B cell (primary cell): ENCODE measurements at regions not wholly inside any gene's neighbourhood (a gene's known extent, or its start where the extent isn't known, plus 50 kb on each side); places are given as distances from the start of the nearest gene placed in this dataset.

ENCODE experiments used
- ATAC-seq: fragments of 200-7000 bp; cut with Tn5 transposase; one replicate; pipeline ENCODE4 v1.10.0; 2021; ENCODE audit warnings: low read depth, mild to moderate bottlenecking, moderate number of reproducible peaks, moderate library complexity
- CTCF ChIA-PET: fragments of 350-600 bp; sonication (Branson Sonifier 250); formaldehyde crosslinking; loops from one replicate; lab custom pipeline; 2021; ENCODE audit warnings: antibody characterized with exemption, inconsistent platforms; lab: Charles Lee
- POLR2A ChIA-PET: fragments of 350-600 bp; sonication (Branson Sonifier 250); formaldehyde crosslinking; loops from one replicate; lab custom pipeline; 2021; ENCODE audit warnings: antibody characterized with exemption; lab: Charles Lee
- DNase-seq: peaks from one replicate; pipeline ENCODE4 v3.0.0; 2013
- H2AFZ ChIP-seq: 2 replicates; pipeline ENCODE4 v1.6.1; 2012; ENCODE audit warnings: mild to moderate bottlenecking, low read depth, low read length; ENCODE audit not compliant: insufficient read depth, poor library complexity, severe bottlenecking
- H3K27ac ChIP-seq, 2 donors: 1 replicate in 1 of 2; 2 replicates in 1 of 2; pipeline ENCODE4 v1.5.1; 2012 to 2013; ENCODE audit warnings: low read length in 2 of 2, mild to moderate bottlenecking in 2 of 2, moderate library complexity in 1 of 2
- H3K27me3 ChIP-seq, 4 experiments: fragments of 200-600 bp in 1 of 4; sonication (generic) in 1 of 4; replicated peaks in 1 of 4; 1 replicate in 2 of 4; 2 replicates in 2 of 4; pipeline versions ENCODE4 v1.6.1 to v1.7.0; 2013 to 2016; ENCODE audit warnings: low read length in 3 of 4, mild to moderate bottlenecking in 2 of 4, mixed read lengths in 1 of 4, moderate library complexity in 1 of 4; ENCODE audit not compliant: insufficient read depth in 4 of 4, control insufficient read depth in 3 of 4; ENCODE audit errors: control extremely low read depth in 1 of 4
- H3K36me3 ChIP-seq, 2 experiments: replicated peaks in 1 of 2; 1 replicate in 1 of 2; 2 replicates in 1 of 2; pipeline versions ENCODE4 v1.6.1 to v1.7.1; 2013; ENCODE audit warnings: low read length in 1 of 2; ENCODE audit not compliant: insufficient read depth in 2 of 2, control insufficient read depth in 1 of 2; ENCODE audit errors: control extremely low read depth in 1 of 2, extremely low read depth in 1 of 2
- H3K4me1 ChIP-seq, 2 donors: fragments of 200-600 bp in 1 of 2; sonication (generic) in 1 of 2; 1 replicate in 1 of 2; 2 replicates in 1 of 2; pipeline versions ENCODE4 v1.5.1 to v1.6.1; 2013 to 2017; ENCODE audit warnings: low read length in 2 of 2; ENCODE audit not compliant: control insufficient read depth in 2 of 2, insufficient read depth in 2 of 2
- H3K4me2 ChIP-seq: replicated peaks from 2 replicates; pipeline ENCODE3; 2012; ENCODE audit warnings: mild to moderate bottlenecking, low read depth, low read length; ENCODE audit not compliant: poor library complexity, severe bottlenecking
- H3K4me3 ChIP-seq, 5 experiments: fragments of 200-600 bp in 1 of 5; sonication (generic) in 1 of 5; 1 replicate in 3 of 5; 2 replicates in 2 of 5; pipeline versions ENCODE4 v1.5.1 to v1.7.0; 2011 to 2016; ENCODE audit warnings: low read length in 4 of 5, mild to moderate bottlenecking in 4 of 5, low read depth in 2 of 5, control low read depth in 1 of 5, moderate library complexity in 1 of 5; ENCODE audit not compliant: insufficient read depth in 1 of 5; ENCODE audit errors: control extremely low read depth in 1 of 5, extremely low read depth in 1 of 5
- H3K79me2 ChIP-seq: fragments of 200-600 bp; sonication (generic); one replicate; pipeline ENCODE4 v1.6.0; 2016; ENCODE audit warnings: low read length; ENCODE audit not compliant: control insufficient read depth, insufficient read depth
- H3K9ac ChIP-seq: fragments of 200-600 bp; sonication (generic); 2 replicates; pipeline ENCODE4 v1.6.1; 2017; ENCODE audit warnings: mild to moderate bottlenecking, low read length, moderate library complexity
- H3K9me3 ChIP-seq, 3 donors: one replicate each; pipeline versions ENCODE4 v1.6.1 to v1.7.1; 2013; ENCODE audit warnings: low read length in 2 of 3; ENCODE audit not compliant: control insufficient read depth in 2 of 3, insufficient read depth in 1 of 3; ENCODE audit errors: control extremely low read depth in 1 of 3
- H4K20me1 ChIP-seq: 2 replicates; pipeline ENCODE4 v1.6.0; 2012; ENCODE audit warnings: mild to moderate bottlenecking, low read length; ENCODE audit not compliant: insufficient read depth, control insufficient read depth, poor library complexity, severe bottlenecking
- H3K27ac Mint-ChIP-seq: one replicate; pipeline ENCODE4 v1.8.0; 2021; ENCODE audit warnings: mixed read lengths
- H3K27me3 Mint-ChIP-seq: one replicate; pipeline ENCODE4 v1.8.0; 2021; ENCODE audit warnings: mixed read lengths
- H3K4me1 Mint-ChIP-seq: one replicate; pipeline ENCODE4 v1.8.0; 2021; ENCODE audit warnings: mixed read lengths
- H3K4me3 Mint-ChIP-seq: one replicate; pipeline ENCODE4 v1.8.0; 2021; ENCODE audit warnings: mixed read lengths
- H3K9me3 Mint-ChIP-seq: one replicate; pipeline ENCODE4 v1.8.0; 2022; ENCODE audit warnings: mixed read lengths; ENCODE audit not compliant: insufficient read depth
- EZH2 ChIP-seq: IDR thresholded peaks from 2 replicates; pipeline ENCODE4 v1.6.1; 2012; ENCODE audit warnings: borderline replicate concordance, low read depth, mild to moderate bottlenecking, moderate library complexity, low read length; ENCODE audit not compliant: insufficient read depth, poor library complexity, severe bottlenecking
- WGBS: methylation state at CpG from one replicate; pipeline ENCODE4 v1.1.5; 2013; ENCODE audit warnings: missing lambda C conversion rate; ENCODE audit not compliant: insufficient coverage; 5-methylcytosine and 5-hydroxymethylcytosine counted together
- intact Hi-C: fragments of 100-400 bp; cut with micrococcal nuclease; formaldehyde crosslinking; loops from one replicate; pipeline ENCODE4 v1.10.0; 2022
- TF ChIP-seq, protein P1 (sequence below): fragments of 200-600 bp; IDR thresholded peaks from one replicate; pipeline ENCODE4 v1.8.0; 2022; ENCODE audit warnings: antibody characterized with exemption, mild to moderate bottlenecking

DNA sequence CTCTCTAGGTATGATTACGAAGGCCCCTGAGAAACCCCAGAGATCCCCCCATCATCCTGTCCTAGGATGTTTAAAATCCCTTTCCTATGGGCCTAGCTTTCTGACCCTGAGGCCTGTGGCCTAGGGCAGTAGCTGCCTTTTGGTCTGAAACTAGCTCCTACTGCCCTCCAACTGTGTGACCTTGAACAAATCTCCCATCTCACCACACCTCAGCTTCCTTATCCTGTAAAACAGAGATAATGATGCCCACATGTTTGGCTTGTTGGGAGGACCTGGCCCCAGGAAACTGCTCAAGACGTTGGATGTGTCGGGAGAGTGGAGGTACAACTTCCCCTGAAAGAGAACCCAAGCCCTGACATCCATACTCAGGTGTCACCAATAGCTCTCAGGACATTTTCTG, 213.2 kb downstream of the SMAD2 start:
- no peak overlapping the region for H3K9ac ChIP-seq
- 83% methylated on average over 2 of the region's 3 CpGs for WGBS
- POLR2A ChIA-PET = no interaction called here

DNA sequence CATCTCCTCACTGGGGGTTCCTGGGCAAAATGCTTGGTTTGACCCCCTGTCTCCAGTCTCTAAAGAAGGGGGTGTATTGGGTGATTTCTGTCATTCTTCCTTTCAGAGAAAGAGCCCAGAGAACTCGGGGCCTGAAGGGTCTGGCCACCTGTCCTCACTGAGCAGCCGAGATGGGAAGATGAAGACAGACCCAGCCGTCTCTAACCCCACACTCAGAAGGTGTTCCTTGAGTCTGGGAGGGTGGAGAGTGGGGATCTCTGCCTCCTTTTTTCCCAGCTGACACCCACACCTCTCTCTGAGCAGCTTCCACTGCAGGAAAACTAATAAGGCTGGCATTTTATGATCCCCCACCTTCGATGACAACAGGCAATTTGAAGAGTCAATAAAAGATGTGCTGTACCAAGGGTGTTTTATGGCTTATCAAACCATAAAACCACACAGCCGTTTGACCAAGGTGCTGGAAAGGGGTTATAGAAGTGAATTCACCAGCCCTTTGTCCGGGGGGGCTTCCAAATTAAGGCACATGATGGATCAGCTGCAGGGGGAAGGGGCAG, 213.8 kb downstream of the SMAD2 start:
- intact Hi-C loops = no loop called here
- H3K9ac ChIP-seq = no peak overlapping the region
- no peaks in the 10 kb centered on the region for H3K27me3 ChIP-seq
- no CpG with 5 or more reads among the region's 6 CpGs for WGBS
- H3K9me3 ChIP-seq = peaks cover 0 to 12% (median 0%) of the 10 kb centered on the region in 3 donors
- TF ChIP-seq, protein P1, sequence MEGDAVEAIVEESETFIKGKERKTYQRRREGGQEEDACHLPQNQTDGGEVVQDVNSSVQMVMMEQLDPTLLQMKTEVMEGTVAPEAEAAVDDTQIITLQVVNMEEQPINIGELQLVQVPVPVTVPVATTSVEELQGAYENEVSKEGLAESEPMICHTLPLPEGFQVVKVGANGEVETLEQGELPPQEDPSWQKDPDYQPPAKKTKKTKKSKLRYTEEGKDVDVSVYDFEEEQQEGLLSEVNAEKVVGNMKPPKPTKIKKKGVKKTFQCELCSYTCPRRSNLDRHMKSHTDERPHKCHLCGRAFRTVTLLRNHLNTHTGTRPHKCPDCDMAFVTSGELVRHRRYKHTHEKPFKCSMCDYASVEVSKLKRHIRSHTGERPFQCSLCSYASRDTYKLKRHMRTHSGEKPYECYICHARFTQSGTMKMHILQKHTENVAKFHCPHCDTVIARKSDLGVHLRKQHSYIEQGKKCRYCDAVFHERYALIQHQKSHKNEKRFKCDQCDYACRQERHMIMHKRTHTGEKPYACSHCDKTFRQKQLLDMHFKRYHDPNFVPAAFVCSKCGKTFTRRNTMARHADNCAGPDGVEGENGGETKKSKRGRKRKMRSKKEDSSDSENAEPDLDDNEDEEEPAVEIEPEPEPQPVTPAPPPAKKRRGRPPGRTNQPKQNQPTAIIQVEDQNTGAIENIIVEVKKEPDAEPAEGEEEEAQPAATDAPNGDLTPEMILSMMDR = no peak
- TF ChIP-seq EZH2 = no peak
- Mint-ChIP-seq H3K9me3 (no peaks in the 10 kb centered on the region), H3K27me3 (no peaks in the 10 kb centered on the region), H3K4me3 (no peak overlapping the region), H3K4me1 (no peaks in the 10 kb centered on the region), H3K27ac (no peak overlapping the region)
- H3K79me2 ChIP-seq = no peaks in the 10 kb centered on the region
- no peak overlapping the region for H3K4me2 ChIP-seq
- no peak overlapping the region for H3K27ac ChIP-seq
- no peaks in the 10 kb centered on the region for H3K36me3 ChIP-seq
- ChIA-PET CTCF (no interaction called here), POLR2A (no interaction called here)
- DNase-seq = no peak
- H2AFZ ChIP-seq = no peak overlapping the region
- no peaks in the 10 kb centered on the region for H4K20me1 ChIP-seq
- no peak overlapping the region for H3K4me3 ChIP-seq
- H3K4me1 ChIP-seq = no peaks in the 10 kb centered on the region
- ATAC-seq = no peak

More for the DNA sequence above, 213.2 kb downstream of the SMAD2 start:
- no peaks in the 10 kb centered on the region for H3K27me3 Mint-ChIP-seq
- no peaks in the 10 kb centered on the region for H3K9me3 Mint-ChIP-seq
- ATAC-seq = no peak
- no peak overlapping the region for H3K4me3 Mint-ChIP-seq
- no peak overlapping the region for H3K4me3 ChIP-seq
- H3K4me1 Mint-ChIP-seq = no peaks in the 10 kb centered on the region
- no peaks in the 10 kb centered on the region for H4K20me1 ChIP-seq
- no peaks in the 10 kb centered on the region for H3K79me2 ChIP-seq
- no peaks in the 10 kb centered on the region for H3K27me3 ChIP-seq
- TF ChIP-seq EZH2 = no peak
- TF ChIP-seq, protein P1 = no peak
- CTCF ChIA-PET = no interaction called here
- no peak overlapping the region for H2AFZ ChIP-seq
- intact Hi-C loops = no loop called here
- no peak overlapping the region for H3K4me2 ChIP-seq
- DNase-seq = no peak
- peaks cover 0 to 15% (median 0%) of the 10 kb centered on the region in 3 donors for H3K9me3 ChIP-seq
- no peaks in the 10 kb centered on the region for H3K36me3 ChIP-seq
- no peaks in the 10 kb centered on the region for H3K4me1 ChIP-seq
- no peak overlapping the region for H3K27ac ChIP-seq
- H3K27ac Mint-ChIP-seq = no peak overlapping the region
